Vagina (tissue), 2 donors: ENCODE measurements at regions not wholly inside any gene's neighbourhood (a gene's known extent, or its start where the extent isn't known, plus 50 kb on each side); places are given as distances from the start of the nearest gene placed in this dataset.

Experiments
- CTCF ChIP-seq, 3 experiments: fragments of 450-650 bp in 2 of 3; fragments of 200-600 bp in 1 of 3; sonication (generic) in 1 of 3; IDR thresholded peaks; one replicate each; pipeline ENCODE4 v1.5.1; 2017 to 2019; ENCODE audit warnings: antibody characterized with exemption in 3 of 3, mild to moderate bottlenecking in 2 of 3, moderate library complexity in 2 of 3
- POLR2AphosphoS5 ChIP-seq, 2 donors: sonication (generic); formaldehyde crosslinking; IDR thresholded peaks; one replicate each; pipeline ENCODE4 v1.9.0; 2017; ENCODE audit warnings: antibody characterized with exemption in 2 of 2, mild to moderate bottlenecking in 2 of 2, low read depth in 1 of 2; ENCODE audit not compliant: insufficient read depth in 1 of 2

DNA sequence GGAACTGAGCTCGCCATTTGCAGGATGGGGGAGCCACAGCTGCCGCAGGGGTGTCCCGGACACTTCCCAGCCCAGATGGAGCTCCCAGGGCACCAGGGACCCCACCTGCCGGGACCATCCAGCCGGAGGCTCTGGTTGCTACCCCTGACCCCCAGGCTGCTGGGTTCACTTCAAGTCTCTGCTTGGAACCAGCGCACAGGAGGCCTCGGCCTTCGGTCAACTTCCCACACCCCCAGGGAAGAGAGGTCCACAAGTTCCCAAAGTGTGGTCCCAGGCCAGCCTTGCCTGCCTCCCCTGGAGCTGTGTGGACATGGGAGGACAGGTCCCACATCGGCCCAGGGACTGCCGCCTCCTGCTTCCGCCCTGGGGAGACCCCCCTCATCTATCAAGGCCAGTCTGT is 117.0 kb downstream of the TEX29 start:
- TF ChIP-seq CTCF (IDR thresholded peaks at IDR 0.05) (no peak), POLR2AphosphoS5 (IDR thresholded peaks at IDR 0.05; ENCODE audit: insufficient read depth in 1 of 2, low read depth in 1 of 2) (no peak)
